ENCODE measurements at regions not wholly inside any gene's neighbourhood (a gene's known extent, or its start where the extent isn't known, plus 50 kb on each side); places are given as distances from the start of the nearest gene placed in this dataset.

- no peak overlapping the region for H3K18ac ChIP-seq (ENCODE audit: insufficient read length, low read depth, low read length)
- H3K4me2 ChIP-seq (ENCODE audit: insufficient read depth, insufficient read length, low read length): no peak overlapping the region
- Mint-ChIP-seq H3K27me3 (ENCODE audit: low read depth) (no peaks in the 10 kb centered on the region), H3K27ac (no peak overlapping the region), H3K4me1 (peaks cover 0 to 7% of the 10 kb centered on the region in 2 experiments; a peak in 2 of 4 replicates), H3K4me3 (no peak overlapping the region), H3K9me3 (peaks cover 0 to 6% of the 10 kb centered on the region in 2 experiments; a peak in 4 of 5 replicates), H3K36me3 (ENCODE audit: insufficient read depth in 1 of 3, low read depth in 3 of 3) (peaks cover 0 to 3% (median 0%) of the 10 kb centered on the region in 3 experiments; a peak in 2 of 7 replicates)
- no peak overlapping the region for H3K27ac ChIP-seq (ENCODE audit: insufficient read length, low read depth, low read length)
- H3K23me2 ChIP-seq (ENCODE audit: insufficient read length, low read depth, low read length, poor library complexity, severe bottlenecking): no peaks in the 10 kb centered on the region
- H3K14ac ChIP-seq (ENCODE audit: insufficient read depth, low read length): no peak overlapping the region
- no peak overlapping the region for H4K5ac ChIP-seq (ENCODE audit: insufficient read length, low read depth, low read length)
- no peak overlapping the region for H2BK15ac ChIP-seq (ENCODE audit: low read depth, low read length)
- H3K9ac ChIP-seq (ENCODE audit: extremely low read depth, insufficient read length, low read length): no peak overlapping the region
- H4K8ac ChIP-seq (replicated peaks; ENCODE audit: insufficient read length, low read depth, low read length): no peak overlapping the region
- H3K56ac ChIP-seq (ENCODE audit: insufficient read length, low read depth, low read length): no peak overlapping the region
- H3K4me1 ChIP-seq (ENCODE audit: insufficient read depth, low read length): no peaks in the 10 kb centered on the region
- no peak for DNase-seq
- no peak overlapping the region for H2AK5ac ChIP-seq (ENCODE audit: insufficient read length, low read length)
- no peaks in the 10 kb centered on the region for H3K9me3 ChIP-seq (ENCODE audit: control insufficient read depth, low read depth, low read length)
- H3K27me3 ChIP-seq (ENCODE audit: insufficient read depth, low read length): no peaks in the 10 kb centered on the region
- no peak overlapping the region for H2BK12ac ChIP-seq (ENCODE audit: insufficient read length, low read depth, low read length)
- no peak for TF ChIP-seq CTCF (conservative IDR thresholded peaks at IDR 0.05)
- no peak overlapping the region for H2BK20ac ChIP-seq (ENCODE audit: low read depth, low read length, poor library complexity, severe bottlenecking)
- H2BK5ac ChIP-seq (ENCODE audit: insufficient read length, low read length): no peak overlapping the region
- no peaks in the 10 kb centered on the region for H3K79me1 ChIP-seq (ENCODE audit: insufficient read depth, low read depth, low read length, poor library complexity, severe bottlenecking)
- no peak overlapping the region for H4K91ac ChIP-seq (ENCODE audit: insufficient read length, low read depth, low read length)
- no peaks in the 10 kb centered on the region for H4K20me1 ChIP-seq (ENCODE audit: control insufficient read depth, insufficient read depth, insufficient read length)
- H3K23ac ChIP-seq (ENCODE audit: insufficient read length, low read depth, low read length): no peak overlapping the region
- no peak overlapping the region for H2BK120ac ChIP-seq (ENCODE audit: low read depth, low read length, poor library complexity, severe bottlenecking)
- no peak overlapping the region for H3K4ac ChIP-seq (ENCODE audit: low read depth, low read length)
- no CpG with 5 or more reads among the region's 3 CpGs for WGBS (ENCODE audit: extremely low coverage, insufficient read length, low lambda C conversion rate)
- H3K79me2 ChIP-seq (ENCODE audit: insufficient read depth, low read length): no peaks in the 10 kb centered on the region
- no peak overlapping the region for H2AFZ ChIP-seq (ENCODE audit: low read length)
- H3T11ph ChIP-seq (ENCODE audit: low read length): no peak overlapping the region
Measured at GRCh38 chr14:53231171-53231570, 78.0 kb upstream of the DDHD1 start.
